DND-41 (cell line): ENCODE measurements at regions not wholly inside any gene's neighbourhood (a gene's known extent, or its start where the extent isn't known, plus 50 kb on each side); places are given as distances from the start of the nearest gene placed in this dataset.
A peak's percentile ranks its signal among the peaks of the same experiment; 100 is the strongest.

Experiments
- ATAC-seq: fragments of 200-7000 bp; cut with Tn5 transposase; 3 replicates; pipeline ENCODE4 v1.9.1; 2021; ENCODE audit warnings: low read depth; ENCODE audit not compliant: insufficient read depth
- DNase-seq: peaks from one replicate; pipeline ENCODE4 v3.0.0-alpha.2; 2020
- H2AFZ ChIP-seq: 2 replicates; pipeline ENCODE4 v1.6.0; 2012; ENCODE audit warnings: low read depth, low read length
- H3K27ac ChIP-seq: 2 replicates; pipeline ENCODE4 v1.5.1; 2012; ENCODE audit warnings: low read length, inconsistent platforms
- H3K27me3 ChIP-seq: fragments of 200-600 bp; sonication (generic); 2 replicates; pipeline ENCODE4 v1.6.0; 2012; ENCODE audit warnings: low read length, mild to moderate bottlenecking, inconsistent platforms; ENCODE audit not compliant: insufficient read depth, poor library complexity
- H3K36me3 ChIP-seq: 2 replicates; pipeline ENCODE4 v1.5.1; 2012; ENCODE audit warnings: low read length, inconsistent platforms; ENCODE audit not compliant: insufficient read depth
- H3K4me1 ChIP-seq: 2 replicates; pipeline ENCODE4 v1.5.1; 2012; ENCODE audit warnings: mild to moderate bottlenecking, low read length; ENCODE audit not compliant: insufficient read depth
- H3K4me2 ChIP-seq: 2 replicates; pipeline ENCODE4 v1.6.0; 2012; ENCODE audit warnings: mild to moderate bottlenecking, moderate library complexity, low read length, inconsistent platforms; ENCODE audit not compliant: insufficient read depth
- H3K4me3 ChIP-seq, 2 experiments: fragments of 200-600 bp in 1 of 2; shearing (Covaris generic) in 1 of 2; 2 replicates each; pipeline ENCODE4 v1.5.1; 2012 to 2016; ENCODE audit warnings: inconsistent platforms in 2 of 2, low read length in 2 of 2, mild to moderate bottlenecking in 2 of 2, low read depth in 1 of 2, moderate library complexity in 1 of 2
- H3K79me2 ChIP-seq: 2 replicates; pipeline ENCODE4 v1.6.0; 2012; ENCODE audit warnings: low read length, inconsistent platforms; ENCODE audit not compliant: insufficient read depth
- H3K9ac ChIP-seq: 2 replicates; pipeline ENCODE4 v1.6.0; 2012; ENCODE audit warnings: low read depth, mild to moderate bottlenecking, inconsistent platforms, low read length, moderate library complexity
- H3K9me3 ChIP-seq: 2 replicates; pipeline ENCODE4 v1.5.1; 2012; ENCODE audit warnings: low read length, moderate library complexity, mild to moderate bottlenecking, inconsistent platforms; ENCODE audit not compliant: insufficient read depth, severe bottlenecking
- H4K20me1 ChIP-seq: 2 replicates; pipeline ENCODE4 v1.6.0; 2012; ENCODE audit warnings: low read length; ENCODE audit not compliant: insufficient read depth
- CTCF ChIP-seq: IDR thresholded peaks from 2 replicates; pipeline ENCODE4 v1.5.1; 2012; ENCODE audit warnings: borderline replicate concordance, low read length, moderate library complexity, mild to moderate bottlenecking; ENCODE audit not compliant: poor library complexity, severe bottlenecking; ENCODE audit errors: extremely low read depth
- EZH2 ChIP-seq: IDR thresholded peaks from 3 replicates; pipeline ENCODE4 v1.6.1; 2012; ENCODE audit warnings: borderline replicate concordance, low read depth, mild to moderate bottlenecking, moderate library complexity, low read length, inconsistent platforms; ENCODE audit not compliant: severe bottlenecking

- Histone ChIP-seq H3K4me1 (no peaks in the 10 kb centered on the region), H3K27me3 (no peaks in the 10 kb centered on the region), H3K9ac (no peak overlapping the region), H3K4me2 (no peak overlapping the region), H3K9me3 (peaks cover 3% of the 10 kb centered on the region), H3K79me2 (no peaks in the 10 kb centered on the region), H2AFZ (no peak overlapping the region), H3K27ac (no peak overlapping the region), H4K20me1 (no peaks in the 10 kb centered on the region), H3K4me3 (no peak overlapping the region), H3K36me3 (no peaks in the 10 kb centered on the region)
- ATAC-seq, result no peak
- no peak for DNase-seq
- no peak for TF ChIP-seq CTCF
- no peak for TF ChIP-seq EZH2
Measured at GRCh38 chr6:81145506-81145905, 607.0 kb downstream of the TENT5A start.

- Histone ChIP-seq H3K9me3 (peaks cover 3% of the 10 kb centered on the region), H3K27ac (no peak overlapping the region), H3K36me3 (no peaks in the 10 kb centered on the region), H3K4me2 (no peak overlapping the region), H4K20me1 (no peaks in the 10 kb centered on the region), H3K4me1 (no peaks in the 10 kb centered on the region), H3K27me3 (no peaks in the 10 kb centered on the region), H3K9ac (no peak overlapping the region), H2AFZ (no peak overlapping the region), H3K4me3 (no peak overlapping the region), H3K79me2 (no peaks in the 10 kb centered on the region)
- no peak for TF ChIP-seq CTCF
- no peak for ATAC-seq
- DNase-seq, result no peak
Measured at GRCh38 chr6:81144346-81144745, 608.1 kb downstream of the TENT5A start.

- Histone ChIP-seq H3K4me2 (no peak overlapping the region), H3K79me2 (no peaks in the 10 kb centered on the region), H4K20me1 (no peaks in the 10 kb centered on the region), H3K27me3 (no peaks in the 10 kb centered on the region), H2AFZ (no peak overlapping the region), H3K4me1 (no peaks in the 10 kb centered on the region), H3K4me3 (no peak overlapping the region), H3K9me3 (peaks cover 10% of the 10 kb centered on the region), H3K36me3 (no peaks in the 10 kb centered on the region), H3K27ac (0 out of 2 replicates have a peak overlapping the region, but pooled peaks have one; percentile 23), H3K9ac (no peak overlapping the region)
- TF ChIP-seq EZH2 (no peak), CTCF (no peak)
- ATAC-seq (peak; percentile 29; the same call in 1 of the 3 replicates), DNase-seq (no peak)
Measured at GRCh38 chr6:81138236-81138635, 614.2 kb downstream of the TENT5A start.

- no peak overlapping the region for H2AFZ ChIP-seq
- H3K4me3 ChIP-seq, result no peak overlapping the region
- no peak overlapping the region for H3K4me2 ChIP-seq
- ATAC-seq, result no peak
- H3K9me3 ChIP-seq, result peaks cover 4% of the 10 kb centered on the region
- H3K36me3 ChIP-seq, result no peaks in the 10 kb centered on the region
- no peak for DNase-seq
- TF ChIP-seq EZH2, result no peak
- TF ChIP-seq CTCF, result no peak
- H3K4me1 ChIP-seq, result no peaks in the 10 kb centered on the region
- H4K20me1 ChIP-seq, result no peaks in the 10 kb centered on the region
- H3K27ac ChIP-seq, result no peak overlapping the region
- H3K9ac ChIP-seq, result no peak overlapping the region
- H3K27me3 ChIP-seq, result no peaks in the 10 kb centered on the region
- no peaks in the 10 kb centered on the region for H3K79me2 ChIP-seq
Measured at GRCh38 chr6:81130969-81131368, 621.5 kb downstream of the TENT5A start.
